Keratinocyte (primary cell): ENCODE measurements at regions not wholly inside any gene's neighbourhood (a gene's known extent, or its start where the extent isn't known, plus 50 kb on each side); places are given as distances from the start of the nearest gene placed in this dataset.

Source experiments
- CTCF ChIP-seq, 3 experiments: IDR thresholded peaks in 1 of 3; conservative IDR thresholded peaks in 1 of 3; optimal IDR thresholded peaks in 1 of 3; 2 replicates in 2 of 3; 3 replicates in 1 of 3; pipeline versions ENCODE3 to v1.5.1; 2011; ENCODE audit warnings: low read length in 3 of 3, mild to moderate bottlenecking in 3 of 3, moderate library complexity in 2 of 3, control low read depth in 1 of 3, inconsistent platforms in 1 of 3; ENCODE audit not compliant: insufficient read depth in 2 of 3; ENCODE audit errors: extremely low read depth in 1 of 3
- EZH2 ChIP-seq: IDR thresholded peaks from one replicate; pipeline ENCODE4 v1.6.1; 2012; ENCODE audit warnings: inconsistent platforms, mild to moderate bottlenecking, low read length, moderate library complexity

- TF ChIP-seq EZH2 (no peak), CTCF (optimal IDR thresholded peaks at IDR 0.05 in 1 of 3, IDR thresholded peaks at IDR 0.05 in 1 of 3, conservative IDR thresholded peaks at IDR 0.05 in 1 of 3; ENCODE audit: extremely low read depth in 1 of 3, insufficient read depth in 2 of 3, low read length in 3 of 3) (no peak)
Measured at GRCh38 chr2:123717636-123718334, 307.3 kb upstream of the CNTNAP5 start.
